ENCODE measurements at regions not wholly inside any gene's neighbourhood (a gene's known extent, or its start where the extent isn't known, plus 50 kb on each side); places are given as distances from the start of the nearest gene placed in this dataset.

DNA sequence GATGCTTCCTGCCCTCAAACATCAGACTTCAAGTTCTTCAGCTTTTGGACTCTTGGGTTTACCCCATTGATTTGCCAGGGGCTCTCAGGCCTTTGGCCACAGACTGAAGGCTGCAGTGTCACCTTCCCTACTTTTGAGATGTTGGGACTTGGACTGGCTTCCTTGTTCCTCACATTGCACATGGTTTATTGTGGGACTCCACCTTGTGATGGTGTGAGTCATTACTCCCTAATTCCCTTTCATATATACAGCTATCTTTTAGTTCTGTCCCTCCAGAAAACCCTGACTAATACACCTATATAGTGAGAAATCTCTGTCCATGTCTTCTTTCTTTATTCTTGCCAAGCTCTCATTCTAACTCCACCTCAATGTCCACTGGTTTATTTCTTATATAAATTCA lies 736.9 kb upstream of the HS3ST1 start:
- no peak overlapping the region for H3K18ac ChIP-seq (ENCODE audit: low read depth, low read length)
- no peaks in the 10 kb centered on the region for H3K36me3 ChIP-seq (ENCODE audit: control insufficient read depth, insufficient read depth, low read length)
- peaks cover 20% of the 10 kb centered on the region for H3K9me3 ChIP-seq (ENCODE audit: control insufficient read depth, insufficient read depth, low read length)
- no peaks in the 10 kb centered on the region for H3K9me1 ChIP-seq (ENCODE audit: insufficient read depth, low read length)
- H3K27ac ChIP-seq (ENCODE audit: insufficient read depth, low read length), result no peak overlapping the region
- H4K20me1 ChIP-seq (ENCODE audit: insufficient read depth, low read length), result no peaks in the 10 kb centered on the region
- H2BK120ac ChIP-seq (ENCODE audit: low read depth, low read length), result no peak overlapping the region
- H2BK20ac ChIP-seq (ENCODE audit: low read depth, low read length), result no peak overlapping the region
- H3K56ac ChIP-seq (ENCODE audit: extremely low read depth, insufficient read depth, low read length), result no peak overlapping the region
- H2BK15ac ChIP-seq (ENCODE audit: low read depth, low read length), result no peak overlapping the region
- no peak overlapping the region for H2AFZ ChIP-seq (replicated peaks; ENCODE audit: low read length, poor library complexity)
- no TSS peak for BruUV-seq (replicated peaks)
- in situ Hi-C loops (cut with MboI; ENCODE audit: low sequenced_read_pairs), result no loop called here
- no peak for ATAC-seq (ENCODE audit: low read depth)
- no peak overlapping the region for H3K4me2 ChIP-seq (ENCODE audit: low read depth, low read length)
- H2AK5ac ChIP-seq (ENCODE audit: low read depth, low read length), result no peak overlapping the region
- CTCF ChIA-PET, result no interaction called here
- H3K4me1 ChIP-seq (ENCODE audit: control insufficient read depth, insufficient read depth, low read length), result no peaks in the 10 kb centered on the region
- H4K91ac ChIP-seq (ENCODE audit: insufficient read depth, low read depth, low read length), result no peak overlapping the region
- H3K4ac ChIP-seq (ENCODE audit: low read depth, low read length), result no peak overlapping the region
- DNase-seq, result no peak
- no peaks in the 10 kb centered on the region for H3K79me1 ChIP-seq (ENCODE audit: low read depth in 1 of 2, low read length in 2 of 2)
- POLR2A ChIA-PET (ENCODE audit: unreplicated experiment), result no interaction called here
- TF ChIP-seq POLR2A (IDR thresholded peaks at IDR 0.05; ENCODE audit: low read depth, low read length) (no peak), RAD21 (IDR thresholded peaks at IDR 0.05; ENCODE audit: low read length) (no peak), MAZ (IDR thresholded peaks at IDR 0.05; ENCODE audit: borderline replicate concordance, low read depth, low read length) (no peak), MAFK (IDR thresholded peaks at IDR 0.05; ENCODE audit: low read depth, low read length) (no peak), RFX5 (IDR thresholded peaks at IDR 0.05; ENCODE audit: low read depth, low read length) (no peak)
- TF ChIP-seq, protein P1, sequence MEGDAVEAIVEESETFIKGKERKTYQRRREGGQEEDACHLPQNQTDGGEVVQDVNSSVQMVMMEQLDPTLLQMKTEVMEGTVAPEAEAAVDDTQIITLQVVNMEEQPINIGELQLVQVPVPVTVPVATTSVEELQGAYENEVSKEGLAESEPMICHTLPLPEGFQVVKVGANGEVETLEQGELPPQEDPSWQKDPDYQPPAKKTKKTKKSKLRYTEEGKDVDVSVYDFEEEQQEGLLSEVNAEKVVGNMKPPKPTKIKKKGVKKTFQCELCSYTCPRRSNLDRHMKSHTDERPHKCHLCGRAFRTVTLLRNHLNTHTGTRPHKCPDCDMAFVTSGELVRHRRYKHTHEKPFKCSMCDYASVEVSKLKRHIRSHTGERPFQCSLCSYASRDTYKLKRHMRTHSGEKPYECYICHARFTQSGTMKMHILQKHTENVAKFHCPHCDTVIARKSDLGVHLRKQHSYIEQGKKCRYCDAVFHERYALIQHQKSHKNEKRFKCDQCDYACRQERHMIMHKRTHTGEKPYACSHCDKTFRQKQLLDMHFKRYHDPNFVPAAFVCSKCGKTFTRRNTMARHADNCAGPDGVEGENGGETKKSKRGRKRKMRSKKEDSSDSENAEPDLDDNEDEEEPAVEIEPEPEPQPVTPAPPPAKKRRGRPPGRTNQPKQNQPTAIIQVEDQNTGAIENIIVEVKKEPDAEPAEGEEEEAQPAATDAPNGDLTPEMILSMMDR (conservative IDR thresholded peaks at IDR 0.05; ENCODE audit: low read depth, low read length), result no peak
- no peak overlapping the region for H2BK5ac ChIP-seq (ENCODE audit: low read depth, low read length, poor library complexity, severe bottlenecking)
- no peak overlapping the region for H3K14ac ChIP-seq (replicated peaks; ENCODE audit: low read depth, low read length)
- no peak overlapping the region for H4K8ac ChIP-seq (ENCODE audit: low read depth in 2 of 2, low read length in 2 of 2)
- H2AK9ac ChIP-seq (replicated peaks; ENCODE audit: low read depth, low read length, poor library complexity), result no peak overlapping the region
- dilution Hi-C loops (cut with HindIII; ENCODE audit: low sequenced_read_pairs, unreplicated experiment), result no loop called here
- no peak overlapping the region for H3K9ac ChIP-seq (ENCODE audit: low read depth, low read length)
- H3K27me3 ChIP-seq (ENCODE audit: control insufficient read depth, insufficient read depth, low read length), result no peaks in the 10 kb centered on the region
- H4K5ac ChIP-seq (ENCODE audit: low read depth, low read length), result no peak overlapping the region
- no peak overlapping the region for H3K23ac ChIP-seq (ENCODE audit: low read depth, low read length)
- intact Hi-C loops (cut with micrococcal nuclease), result no loop called here
- no peak overlapping the region for H3K4me3 ChIP-seq (ENCODE audit: insufficient read depth, low read depth, low read length)
